ENCODE measurements at regions not wholly inside any gene's neighbourhood (a gene's known extent, or its start where the extent isn't known, plus 50 kb on each side); places are given as distances from the start of the nearest gene placed in this dataset.

- no peak for DNase-seq
- no peaks in the 10 kb centered on the region for H3K4me1 ChIP-seq (ENCODE audit: control insufficient read depth in 2 of 2, insufficient read depth in 2 of 2, low read length in 2 of 2)
- ChIA-PET CTCF (no interaction called here), POLR2A (no interaction called here)
- H3K4me3 ChIP-seq (ENCODE audit: control extremely low read depth in 1 of 5, extremely low read depth in 1 of 5, insufficient read depth in 1 of 5, low read depth in 2 of 5, low read length in 4 of 5), result no peak overlapping the region
- intact Hi-C loops (cut with micrococcal nuclease), result no loop called here
- Mint-ChIP-seq H3K9me3 (ENCODE audit: insufficient read depth) (no peaks in the 10 kb centered on the region), H3K27ac (no peak overlapping the region), H3K4me3 (no peak overlapping the region), H3K4me1 (no peaks in the 10 kb centered on the region), H3K27me3 (no peaks in the 10 kb centered on the region)
- no peak overlapping the region for H3K27ac ChIP-seq (ENCODE audit: low read length in 2 of 2)
- no peak overlapping the region for H3K4me2 ChIP-seq (replicated peaks; ENCODE audit: low read depth, low read length, poor library complexity, severe bottlenecking)
- H3K79me2 ChIP-seq (ENCODE audit: control insufficient read depth, insufficient read depth, low read length), result no peaks in the 10 kb centered on the region
- no peaks in the 10 kb centered on the region for H3K27me3 ChIP-seq (replicated peaks in 1 of 4; ENCODE audit: control extremely low read depth in 1 of 4, control insufficient read depth in 3 of 4, insufficient read depth in 4 of 4, low read length in 3 of 4)
- WGBS (ENCODE audit: insufficient coverage), result no CpG with 5 or more reads among the region's 2 CpGs
- H4K20me1 ChIP-seq (ENCODE audit: control insufficient read depth, insufficient read depth, low read length, poor library complexity, severe bottlenecking), result no peaks in the 10 kb centered on the region
- H3K9ac ChIP-seq (ENCODE audit: low read length), result no peak overlapping the region
- H3K36me3 ChIP-seq (replicated peaks in 1 of 2; ENCODE audit: control extremely low read depth in 1 of 2, control insufficient read depth in 1 of 2, extremely low read depth in 1 of 2, insufficient read depth in 2 of 2, low read length in 1 of 2), result no peaks in the 10 kb centered on the region
- TF ChIP-seq EZH2 (IDR thresholded peaks at IDR 0.05; ENCODE audit: borderline replicate concordance, insufficient read depth, low read depth, low read length, poor library complexity, severe bottlenecking), result no peak
- TF ChIP-seq, protein P1, sequence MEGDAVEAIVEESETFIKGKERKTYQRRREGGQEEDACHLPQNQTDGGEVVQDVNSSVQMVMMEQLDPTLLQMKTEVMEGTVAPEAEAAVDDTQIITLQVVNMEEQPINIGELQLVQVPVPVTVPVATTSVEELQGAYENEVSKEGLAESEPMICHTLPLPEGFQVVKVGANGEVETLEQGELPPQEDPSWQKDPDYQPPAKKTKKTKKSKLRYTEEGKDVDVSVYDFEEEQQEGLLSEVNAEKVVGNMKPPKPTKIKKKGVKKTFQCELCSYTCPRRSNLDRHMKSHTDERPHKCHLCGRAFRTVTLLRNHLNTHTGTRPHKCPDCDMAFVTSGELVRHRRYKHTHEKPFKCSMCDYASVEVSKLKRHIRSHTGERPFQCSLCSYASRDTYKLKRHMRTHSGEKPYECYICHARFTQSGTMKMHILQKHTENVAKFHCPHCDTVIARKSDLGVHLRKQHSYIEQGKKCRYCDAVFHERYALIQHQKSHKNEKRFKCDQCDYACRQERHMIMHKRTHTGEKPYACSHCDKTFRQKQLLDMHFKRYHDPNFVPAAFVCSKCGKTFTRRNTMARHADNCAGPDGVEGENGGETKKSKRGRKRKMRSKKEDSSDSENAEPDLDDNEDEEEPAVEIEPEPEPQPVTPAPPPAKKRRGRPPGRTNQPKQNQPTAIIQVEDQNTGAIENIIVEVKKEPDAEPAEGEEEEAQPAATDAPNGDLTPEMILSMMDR (IDR thresholded peaks at IDR 0.05), result no peak
- no peak overlapping the region for H2AFZ ChIP-seq (ENCODE audit: insufficient read depth, low read depth, low read length, poor library complexity, severe bottlenecking)
- no peak for ATAC-seq (ENCODE audit: low read depth)
- no peaks in the 10 kb centered on the region for H3K9me3 ChIP-seq (ENCODE audit: control extremely low read depth in 1 of 3, control insufficient read depth in 2 of 3, insufficient read depth in 1 of 3, low read length in 2 of 3)
Observed at GRCh38 chr7:118511146-118511545, 286.6 kb downstream of the ANKRD7 start.

GRCh38 chr7:118517275-118517674, 292.8 kb downstream of the ANKRD7 start:
- Mint-ChIP-seq H3K4me3 (no peak overlapping the region), H3K27me3 (no peaks in the 10 kb centered on the region), H3K9me3 (ENCODE audit: insufficient read depth) (no peaks in the 10 kb centered on the region), H3K4me1 (no peaks in the 10 kb centered on the region), H3K27ac (no peak overlapping the region)
- no peaks in the 10 kb centered on the region for H3K9me3 ChIP-seq (ENCODE audit: control extremely low read depth in 1 of 3, control insufficient read depth in 2 of 3, insufficient read depth in 1 of 3, low read length in 2 of 3)
- no peaks in the 10 kb centered on the region for H3K27me3 ChIP-seq (replicated peaks in 1 of 4; ENCODE audit: control extremely low read depth in 1 of 4, control insufficient read depth in 3 of 4, insufficient read depth in 4 of 4, low read length in 3 of 4)
- POLR2A ChIA-PET, result no interaction called here
- H3K9ac ChIP-seq (ENCODE audit: low read length), result no peak overlapping the region
- H3K79me2 ChIP-seq (ENCODE audit: control insufficient read depth, insufficient read depth, low read length), result no peaks in the 10 kb centered on the region
- TF ChIP-seq EZH2 (IDR thresholded peaks at IDR 0.05; ENCODE audit: borderline replicate concordance, insufficient read depth, low read depth, low read length, poor library complexity, severe bottlenecking), result no peak
- TF ChIP-seq, protein P1 (IDR thresholded peaks at IDR 0.05), result no peak
- no peak overlapping the region for H3K4me2 ChIP-seq (replicated peaks; ENCODE audit: low read depth, low read length, poor library complexity, severe bottlenecking)
- ATAC-seq (ENCODE audit: low read depth) (no peak), DNase-seq (no peak)
- no peaks in the 10 kb centered on the region for H3K4me1 ChIP-seq (ENCODE audit: control insufficient read depth in 2 of 2, insufficient read depth in 2 of 2, low read length in 2 of 2)
- CTCF ChIA-PET, result no interaction called here
- no peak overlapping the region for H3K27ac ChIP-seq (ENCODE audit: low read length in 2 of 2)
- no peaks in the 10 kb centered on the region for H3K36me3 ChIP-seq (replicated peaks in 1 of 2; ENCODE audit: control extremely low read depth in 1 of 2, control insufficient read depth in 1 of 2, extremely low read depth in 1 of 2, insufficient read depth in 2 of 2, low read length in 1 of 2)
- no peaks in the 10 kb centered on the region for H4K20me1 ChIP-seq (ENCODE audit: control insufficient read depth, insufficient read depth, low read length, poor library complexity, severe bottlenecking)
- no peak overlapping the region for H3K4me3 ChIP-seq (ENCODE audit: control extremely low read depth in 1 of 5, extremely low read depth in 1 of 5, insufficient read depth in 1 of 5, low read depth in 2 of 5, low read length in 4 of 5)
- WGBS (ENCODE audit: insufficient coverage), result no CpG with 5 or more reads among the region's 1 CpG
- intact Hi-C loops (cut with micrococcal nuclease), result no loop called here
- no peak overlapping the region for H2AFZ ChIP-seq (ENCODE audit: insufficient read depth, low read depth, low read length, poor library complexity, severe bottlenecking)
